Right lobe of liver (tissue), 6 donors: ENCODE measurements at regions not wholly inside any gene's neighbourhood (a gene's known extent, or its start where the extent isn't known, plus 50 kb on each side); places are given as distances from the start of the nearest gene placed in this dataset.

Experiments used
- ATAC-seq, 4 donors: fragments of 200-7000 bp; cut with Tn5 transposase; one replicate each; pipeline ENCODE4 v1.9.1; 2020; ENCODE audit warnings: mild to moderate bottlenecking in 4 of 4, moderate library complexity in 4 of 4
- DNase-seq, 3 donors: peaks; one replicate each; pipeline ENCODE4 v3.0.0-alpha.2; 2020
- H3K27ac ChIP-seq, 3 donors: fragments of 200-600 bp; one replicate each; pipeline ENCODE4 v1.8.0; 2022
- H3K27me3 ChIP-seq, 2 donors: fragments of 200-600 bp; one replicate each; pipeline ENCODE4 v1.8.0; 2022
- H3K36me3 ChIP-seq, 4 donors: fragments of 200-600 bp; sonication (generic) in 1 of 4; one replicate each; pipeline versions ENCODE4 v1.5.1 to v1.8.0; 2017 to 2022; ENCODE audit warnings: control low read depth in 1 of 4
- H3K4me1 ChIP-seq, 4 donors: fragments of 200-600 bp; sonication (generic) in 1 of 4; one replicate each; pipeline versions ENCODE4 v1.5.1 to v1.8.0; 2017 to 2022; ENCODE audit warnings: control low read depth in 1 of 4
- H3K4me3 ChIP-seq, 3 donors: fragments of 200-600 bp; one replicate each; pipeline ENCODE4 v1.8.0; 2022
- H3K9me3 ChIP-seq, 4 donors: fragments of 200-600 bp; sonication (generic) in 1 of 4; one replicate each; pipeline versions ENCODE4 v1.5.1 to v1.8.0; 2017 to 2022; ENCODE audit warnings: control low read depth in 1 of 4
- POLR2A ChIP-seq: fragments of 450-650 bp; IDR thresholded peaks from one replicate; pipeline ENCODE4 v1.6.1; 2017; ENCODE audit warnings: antibody characterized with exemption, mild to moderate bottlenecking
- WGBS: methylation state at CpG from one replicate; pipeline ENCODE4 v1.1.6; 2018; ENCODE audit warnings: low coverage, low lambda C conversion rate; ENCODE audit not compliant: insufficient coverage; ENCODE audit errors: missing lambda C conversion rate; 5-methylcytosine and 5-hydroxymethylcytosine counted together
- intact Hi-C, 2 donors: fragments of 100-400 bp; cut with DNase I; formaldehyde crosslinking; loops; one replicate each; pipeline versions ENCODE4 v1.11.2 to v1.14.1; 2022
- TF ChIP-seq, protein P1 (sequence below), 4 donors: fragments of 200-600 bp in 3 of 4; fragments of 450-650 bp in 1 of 4; IDR thresholded peaks; one replicate each; pipeline versions ENCODE4 v1.5.1 to v1.8.0; 2016 to 2022; ENCODE audit warnings: antibody characterized with exemption in 4 of 4, mild to moderate bottlenecking in 2 of 4
- donor health status: DM: no; HTN: yes; CAD: no.
- donor health status: DM: no; HTN: no; CAD: no.
- donor health status: DM: no; HTN: no; CAD: no.
- donor health status: DM: no; HTN: yes; CAD: no.
- donor health status: DM: no; HTN: yes; CAD: no.

DNA sequence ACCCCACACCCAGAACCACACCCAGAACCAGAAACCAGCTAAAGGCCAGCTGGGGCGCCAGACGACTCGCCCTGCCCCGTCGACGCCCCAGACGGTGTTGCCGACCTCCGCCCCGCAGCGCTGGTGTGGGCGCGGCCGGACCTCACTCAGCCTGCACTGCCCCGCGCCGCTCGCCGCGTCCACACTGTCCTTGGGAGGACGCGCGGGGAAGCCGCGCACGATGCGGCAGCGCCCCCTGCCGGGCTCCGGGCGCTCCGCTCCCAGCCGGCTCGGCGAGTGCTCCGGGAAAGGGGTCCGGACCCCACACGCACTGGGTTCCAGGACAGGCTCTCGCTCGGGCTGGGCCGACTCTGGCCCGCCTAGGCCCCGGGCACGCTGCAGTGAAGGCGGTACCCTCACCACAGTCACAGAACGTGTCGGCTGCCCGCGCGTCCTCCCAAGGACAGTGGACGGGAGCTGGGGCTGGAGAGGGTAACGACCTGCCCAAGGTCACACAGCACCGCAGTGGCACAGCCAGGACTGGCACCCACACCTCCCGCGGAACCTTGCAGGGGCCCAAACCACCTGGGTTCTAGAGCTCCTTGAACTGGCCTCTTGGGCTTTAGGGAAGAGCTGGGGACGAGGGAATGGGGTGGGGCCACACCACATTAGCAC is 90.2 kb downstream of the DMRTA2 start:
- no peaks in the 10 kb centered on the region for H3K27me3 ChIP-seq
- peaks cover 0 to 10% (median 2%) of the 10 kb centered on the region in 4 donors for H3K4me1 ChIP-seq
- H3K4me3 ChIP-seq: peak overlapping the region; percentile 36 to 53 (median 39)
- intact Hi-C loops: no loop called here
- TF ChIP-seq, protein P1, sequence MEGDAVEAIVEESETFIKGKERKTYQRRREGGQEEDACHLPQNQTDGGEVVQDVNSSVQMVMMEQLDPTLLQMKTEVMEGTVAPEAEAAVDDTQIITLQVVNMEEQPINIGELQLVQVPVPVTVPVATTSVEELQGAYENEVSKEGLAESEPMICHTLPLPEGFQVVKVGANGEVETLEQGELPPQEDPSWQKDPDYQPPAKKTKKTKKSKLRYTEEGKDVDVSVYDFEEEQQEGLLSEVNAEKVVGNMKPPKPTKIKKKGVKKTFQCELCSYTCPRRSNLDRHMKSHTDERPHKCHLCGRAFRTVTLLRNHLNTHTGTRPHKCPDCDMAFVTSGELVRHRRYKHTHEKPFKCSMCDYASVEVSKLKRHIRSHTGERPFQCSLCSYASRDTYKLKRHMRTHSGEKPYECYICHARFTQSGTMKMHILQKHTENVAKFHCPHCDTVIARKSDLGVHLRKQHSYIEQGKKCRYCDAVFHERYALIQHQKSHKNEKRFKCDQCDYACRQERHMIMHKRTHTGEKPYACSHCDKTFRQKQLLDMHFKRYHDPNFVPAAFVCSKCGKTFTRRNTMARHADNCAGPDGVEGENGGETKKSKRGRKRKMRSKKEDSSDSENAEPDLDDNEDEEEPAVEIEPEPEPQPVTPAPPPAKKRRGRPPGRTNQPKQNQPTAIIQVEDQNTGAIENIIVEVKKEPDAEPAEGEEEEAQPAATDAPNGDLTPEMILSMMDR (IDR thresholded peaks at IDR 0.05): peak; percentile 80 to 86 (median 86)
- no peak for TF ChIP-seq POLR2A
- no peak overlapping the region for H3K27ac ChIP-seq
- peak; percentile 88 to 94 (median 90) for ATAC-seq
- H3K36me3 ChIP-seq: no peaks in the 10 kb centered on the region
- DNase-seq: peak; percentile 59 to 71 (median 69)
- WGBS: 4% methylated on average over 4 of the region's 56 CpGs
- no peaks in the 10 kb centered on the region for H3K9me3 ChIP-seq

DNA sequence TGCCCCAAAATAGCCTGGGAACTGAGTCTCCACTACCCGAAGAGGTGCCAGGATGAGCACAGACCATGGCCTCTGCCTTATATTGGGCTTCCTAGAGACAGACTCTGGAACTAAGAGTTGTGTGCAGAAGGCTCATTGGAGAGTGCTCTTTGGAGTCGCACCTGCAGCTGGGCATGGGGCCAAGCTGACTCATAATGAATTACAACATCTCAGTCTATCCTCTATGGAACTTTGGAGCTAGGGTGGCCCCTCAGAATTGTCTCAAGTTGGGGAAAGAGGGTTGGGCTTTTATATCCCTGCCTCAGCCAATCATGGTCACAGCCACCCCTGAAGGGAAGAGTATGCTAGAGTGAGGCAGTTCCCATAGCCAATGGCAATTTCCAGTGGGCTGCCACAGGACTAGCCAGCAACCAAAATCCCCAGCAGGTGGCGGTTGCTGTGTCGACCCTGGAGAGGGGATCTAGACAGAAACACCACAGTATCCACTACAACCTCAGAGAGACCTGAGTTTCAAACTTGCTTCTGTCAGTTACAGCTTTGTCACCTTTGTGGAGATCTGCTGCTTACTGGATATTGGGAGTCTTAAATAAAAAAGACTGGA is 93.8 kb downstream of the DMRTA2 start:
- WGBS: 32% methylated on average over 4 of the region's 4 CpGs
- no peak overlapping the region for H3K4me3 ChIP-seq
- ATAC-seq (peak in 2 of 4 donors; percentile 31 to 55), DNase-seq (peak in 1 of 3 donors; percentile 42)
- TF ChIP-seq POLR2A: no peak
- TF ChIP-seq, protein P1 (IDR thresholded peaks at IDR 0.05): no peak
- peaks cover 0 to 10% (median 2%) of the 10 kb centered on the region in 4 donors for H3K4me1 ChIP-seq
- intact Hi-C loops: no loop called here
- H3K27ac ChIP-seq: no peak overlapping the region
- no peaks in the 10 kb centered on the region for H3K27me3 ChIP-seq
- H3K36me3 ChIP-seq: no peaks in the 10 kb centered on the region
- H3K9me3 ChIP-seq: no peaks in the 10 kb centered on the region

DNA sequence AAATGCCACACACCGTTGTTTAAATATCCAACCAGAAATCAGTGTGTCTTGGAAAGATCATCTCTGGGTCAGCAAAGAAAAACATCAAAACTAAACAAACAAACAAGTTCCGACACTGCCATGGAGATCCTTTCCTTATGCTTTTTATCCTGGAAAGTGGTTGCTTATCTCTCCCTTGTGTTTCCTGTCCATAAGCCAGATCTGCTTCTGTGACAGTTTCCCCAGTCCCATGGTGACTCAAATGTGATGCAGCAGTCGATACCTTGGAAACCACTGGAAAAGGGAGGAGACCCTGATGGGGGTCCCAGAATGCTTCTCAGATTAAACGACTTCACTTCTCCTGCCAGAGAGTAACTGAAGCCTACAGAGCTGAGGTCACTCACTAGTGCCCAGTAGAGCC is 94.7 kb downstream of the DMRTA2 start:
- no peaks in the 10 kb centered on the region for H3K27me3 ChIP-seq
- H3K4me1 ChIP-seq: peaks cover 0 to 6% (median 2%) of the 10 kb centered on the region in 4 donors
- TF ChIP-seq POLR2A: no peak
- TF ChIP-seq, protein P1 (IDR thresholded peaks at IDR 0.05): no peak
- no peaks in the 10 kb centered on the region for H3K36me3 ChIP-seq
- DNase-seq (no peak), ATAC-seq (no peak)
- no peak overlapping the region for H3K4me3 ChIP-seq
- 13% methylated on average over 3 of the region's 4 CpGs for WGBS
- no peak overlapping the region for H3K27ac ChIP-seq
- H3K9me3 ChIP-seq: no peaks in the 10 kb centered on the region
- intact Hi-C loops: no loop called here

DNA sequence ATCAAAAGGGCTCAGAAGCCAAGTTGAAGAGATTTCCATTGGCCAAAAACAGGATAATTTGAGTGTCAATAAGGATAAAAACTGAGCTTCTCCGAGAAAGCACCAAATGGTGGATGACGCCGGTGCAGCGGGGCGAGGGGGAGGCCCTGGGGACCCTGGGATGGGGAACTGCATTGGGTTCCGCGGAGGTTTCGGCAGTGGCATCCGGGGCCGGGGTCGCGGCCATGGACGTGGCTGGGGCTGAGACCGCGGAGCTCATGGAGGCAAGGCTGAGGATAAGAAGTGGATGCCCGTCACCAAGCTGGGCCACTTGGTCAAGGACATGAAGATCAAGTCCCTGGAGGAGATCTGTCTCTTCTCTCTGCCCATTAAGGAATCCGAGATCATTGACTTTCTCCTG is 97.2 kb downstream of the DMRTA2 start:
- Histone ChIP-seq H3K4me1 (no peaks in the 10 kb centered on the region), H3K27ac (no peak overlapping the region), H3K4me3 (no peak overlapping the region), H3K27me3 (no peaks in the 10 kb centered on the region), H3K36me3 (no peaks in the 10 kb centered on the region), H3K9me3 (no peaks in the 10 kb centered on the region)
- no CpG with 5 or more reads among the region's 17 CpGs for WGBS
- intact Hi-C loops: no loop called here
- ATAC-seq (no peak), DNase-seq (no peak)
- TF ChIP-seq, protein P1 (IDR thresholded peaks at IDR 0.05): no peak
- no peak for TF ChIP-seq POLR2A
